Pancreas (tissue), 10 donors: ENCODE measurements at regions not wholly inside any gene's neighbourhood (a gene's known extent, or its start where the extent isn't known, plus 50 kb on each side); places are given as distances from the start of the nearest gene placed in this dataset.

Source experiments
- ATAC-seq, 4 donors: fragments of 200-7000 bp; cut with Tn5 transposase; one replicate each; pipeline versions ENCODE4 v1.8.0 to v1.9.1; 2020; ENCODE audit warnings: mild to moderate bottlenecking in 4 of 4, moderate library complexity in 4 of 4
- DNase-seq, 6 donors: peaks; one replicate each; pipeline ENCODE4 v3.0.0-alpha.2; 2020
- FAIRE-seq: peaks from 2 replicates; lab custom pipeline; 2012; peaks lifted over from hg19 to GRCh38; lab: Jason Lieb, UNC
- H3K27ac ChIP-seq, 4 donors: fragments of 200-600 bp; sonication (generic); 1 replicate in 3 of 4; 2 replicates in 1 of 4; pipeline versions ENCODE4 v1.5.0 to v1.8.0; 2020
- H3K27me3 ChIP-seq, 4 donors: fragments of 200-600 bp; one replicate each; pipeline ENCODE4 v1.8.0; 2021
- H3K36me3 ChIP-seq, 3 donors: fragments of 200-600 bp; sonication (generic) in 1 of 3; one replicate each; pipeline versions ENCODE4 v1.5.0 to v1.8.0; 2020 to 2021
- H3K4me1 ChIP-seq, 3 donors: fragments of 200-600 bp; one replicate each; pipeline ENCODE4 v1.8.0; 2021
- H3K4me3 ChIP-seq, 4 donors: fragments of 200-600 bp; sonication (generic) in 2 of 4; one replicate each; pipeline versions ENCODE4 v1.5.0 to v1.8.0; 2020 to 2021
- H3K9me3 ChIP-seq, 4 donors: fragments of 200-600 bp; one replicate each; pipeline ENCODE4 v1.8.0; 2021
- WGBS, 2 donors: extraction: QIAGEN DNeasy Blood & Tissue Kit; methylation state at CpG; one replicate each; pipeline ENCODE4 v1.1.7; 2013; 5-methylcytosine and 5-hydroxymethylcytosine counted together
- intact Hi-C, 3 donors: fragments of 100-400 bp; cut with DNase I; formaldehyde crosslinking; loops; one replicate each; pipeline versions ENCODE4 v1.11.1 to v1.14.2; 2022
- TF ChIP-seq, protein P1 (sequence below), 4 donors: fragments of 200-600 bp; sonication (generic) in 3 of 4; IDR thresholded peaks; one replicate each; pipeline versions ENCODE4 v1.5.0 to v1.8.0; 2021; ENCODE audit warnings: antibody characterized with exemption in 4 of 4
- donor health status: healthy with polysubstance abuse.
- donor health status: DM: no; HTN: no; CAD: no; lungs with moderate emphysema.
- donor health status: DM: no; HTN: no; CAD: no.
- donor health status: control.
- donor health status: control.
- donor health status: Bipolar disorder and iron deficiency.
- donor health status: DM: yes; HTN: yes; CAD: no.
- donor health status: DM: no; HTN: no; CAD: no.
- donor health status: DM: no; HTN: no; CAD: no.
- donor health status: DM: yes; HTN: yes; CAD: no.

DNA sequence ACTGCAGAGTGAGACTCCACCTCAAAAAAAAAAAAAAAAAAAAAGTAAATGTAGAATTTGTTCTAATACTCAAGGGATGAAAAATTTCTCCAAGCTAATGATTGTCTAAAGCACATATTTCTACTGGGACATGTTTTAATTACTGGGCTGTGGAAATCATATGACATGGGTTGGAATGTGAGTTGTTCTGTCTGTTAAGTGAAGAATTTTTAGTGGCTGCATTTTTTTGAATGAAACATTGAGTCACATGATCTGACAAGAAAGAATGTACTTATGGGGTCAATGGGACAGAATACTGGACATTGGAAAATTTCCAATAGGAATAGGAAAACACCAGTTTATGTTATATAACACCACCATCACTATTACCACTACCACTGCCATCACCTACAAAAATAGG is 123.8 kb upstream of the IVNS1ABP start:
- no peaks in the 10 kb centered on the region for H3K9me3 ChIP-seq
- H3K4me3 ChIP-seq: no peak overlapping the region
- FAIRE-seq (no peak), DNase-seq (no peak), ATAC-seq (peak; percentile 37 to 85 (median 70))
- TF ChIP-seq, protein P1, sequence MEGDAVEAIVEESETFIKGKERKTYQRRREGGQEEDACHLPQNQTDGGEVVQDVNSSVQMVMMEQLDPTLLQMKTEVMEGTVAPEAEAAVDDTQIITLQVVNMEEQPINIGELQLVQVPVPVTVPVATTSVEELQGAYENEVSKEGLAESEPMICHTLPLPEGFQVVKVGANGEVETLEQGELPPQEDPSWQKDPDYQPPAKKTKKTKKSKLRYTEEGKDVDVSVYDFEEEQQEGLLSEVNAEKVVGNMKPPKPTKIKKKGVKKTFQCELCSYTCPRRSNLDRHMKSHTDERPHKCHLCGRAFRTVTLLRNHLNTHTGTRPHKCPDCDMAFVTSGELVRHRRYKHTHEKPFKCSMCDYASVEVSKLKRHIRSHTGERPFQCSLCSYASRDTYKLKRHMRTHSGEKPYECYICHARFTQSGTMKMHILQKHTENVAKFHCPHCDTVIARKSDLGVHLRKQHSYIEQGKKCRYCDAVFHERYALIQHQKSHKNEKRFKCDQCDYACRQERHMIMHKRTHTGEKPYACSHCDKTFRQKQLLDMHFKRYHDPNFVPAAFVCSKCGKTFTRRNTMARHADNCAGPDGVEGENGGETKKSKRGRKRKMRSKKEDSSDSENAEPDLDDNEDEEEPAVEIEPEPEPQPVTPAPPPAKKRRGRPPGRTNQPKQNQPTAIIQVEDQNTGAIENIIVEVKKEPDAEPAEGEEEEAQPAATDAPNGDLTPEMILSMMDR (IDR thresholded peaks at IDR 0.05): no peak
- peak overlapping the region in 3 of 4 donors; percentile 33 to 63 (median 34) for H3K27ac ChIP-seq
- H3K27me3 ChIP-seq: no peaks in the 10 kb centered on the region
- H3K36me3 ChIP-seq: no peaks in the 10 kb centered on the region
- intact Hi-C loops: no loop called here
- H3K4me1 ChIP-seq: peaks cover 0 to 14% (median 0%) of the 10 kb centered on the region in 3 donors

DNA sequence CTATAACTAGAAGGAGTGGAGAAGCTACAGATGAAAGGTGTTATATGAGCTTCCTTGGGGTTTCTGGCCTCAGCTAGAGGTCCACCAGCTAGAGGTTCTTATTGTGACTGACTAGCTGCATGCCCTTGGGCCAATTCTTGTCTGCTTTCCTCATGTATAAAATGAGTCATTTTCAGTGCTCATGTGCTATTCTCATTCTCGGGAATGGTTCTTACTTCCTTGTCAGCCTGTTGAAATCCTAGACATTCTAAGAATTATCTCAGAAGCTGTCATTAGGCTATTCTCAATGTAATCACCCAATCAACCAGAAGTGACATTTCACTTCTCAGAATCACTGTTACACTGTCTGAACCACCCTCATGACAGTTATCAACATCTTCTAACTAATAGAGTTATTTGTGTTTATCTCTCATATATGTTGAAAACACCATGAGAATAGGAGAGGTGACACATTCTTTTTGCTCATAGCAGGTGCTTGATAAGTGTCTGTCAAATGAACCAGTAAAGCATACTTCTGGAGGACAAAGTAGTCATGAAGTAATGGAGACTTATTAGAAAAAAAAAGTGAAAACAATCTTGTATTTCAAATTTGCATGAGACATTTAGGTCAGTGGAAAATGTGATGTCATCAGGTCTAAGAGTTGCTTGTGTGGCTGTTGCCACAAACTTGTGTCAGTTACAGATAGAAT is 122.8 kb upstream of the IVNS1ABP start:
- FAIRE-seq (no peak), DNase-seq (no peak), ATAC-seq (peak in 3 of 4 donors; percentile 20 to 86 (median 53))
- TF ChIP-seq, protein P1 (IDR thresholded peaks at IDR 0.05): no peak
- Histone ChIP-seq H3K27ac (peak overlapping the region in 2 of 4 donors; percentile 31 to 34), H3K4me1 (peaks cover 0 to 14% (median 0%) of the 10 kb centered on the region in 3 donors), H3K36me3 (no peaks in the 10 kb centered on the region), H3K9me3 (no peaks in the 10 kb centered on the region), H3K27me3 (no peaks in the 10 kb centered on the region), H3K4me3 (no peak overlapping the region)
- intact Hi-C loops: no loop called here
- WGBS, 2 donors: 78 to 81% methylated on average over 1 of the region's 1 CpG

DNA sequence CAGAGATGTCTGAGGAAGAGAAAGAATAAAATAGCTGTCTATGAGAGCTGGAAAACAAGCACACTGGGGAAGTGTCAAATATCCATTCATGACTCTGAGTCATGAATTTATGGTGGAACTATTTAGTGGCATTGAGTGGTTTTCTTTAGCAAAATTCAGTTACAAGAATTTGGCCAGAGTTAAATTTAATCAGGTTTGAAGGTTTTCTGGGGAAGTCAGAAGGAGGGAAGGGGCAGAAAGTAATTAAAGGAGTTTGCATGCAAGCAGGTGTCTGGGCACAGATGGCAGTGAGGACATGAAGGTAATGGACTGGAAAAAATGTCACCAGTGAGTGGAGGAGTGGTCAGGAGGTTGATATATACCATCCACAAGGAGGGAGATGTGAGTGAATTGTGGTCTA is 121.9 kb upstream of the IVNS1ABP start:
- intact Hi-C loops: no loop called here
- no peaks in the 10 kb centered on the region for H3K9me3 ChIP-seq
- H3K36me3 ChIP-seq: no peaks in the 10 kb centered on the region
- FAIRE-seq: no peak
- no peak for DNase-seq
- peak overlapping the region in 1 of 4 donors; percentile 34 for H3K27ac ChIP-seq
- ATAC-seq: no peak
- H3K27me3 ChIP-seq: no peaks in the 10 kb centered on the region
- no peak overlapping the region for H3K4me3 ChIP-seq
- TF ChIP-seq, protein P1 (IDR thresholded peaks at IDR 0.05): no peak
- peaks cover 0 to 14% (median 0%) of the 10 kb centered on the region in 3 donors for H3K4me1 ChIP-seq

DNA sequence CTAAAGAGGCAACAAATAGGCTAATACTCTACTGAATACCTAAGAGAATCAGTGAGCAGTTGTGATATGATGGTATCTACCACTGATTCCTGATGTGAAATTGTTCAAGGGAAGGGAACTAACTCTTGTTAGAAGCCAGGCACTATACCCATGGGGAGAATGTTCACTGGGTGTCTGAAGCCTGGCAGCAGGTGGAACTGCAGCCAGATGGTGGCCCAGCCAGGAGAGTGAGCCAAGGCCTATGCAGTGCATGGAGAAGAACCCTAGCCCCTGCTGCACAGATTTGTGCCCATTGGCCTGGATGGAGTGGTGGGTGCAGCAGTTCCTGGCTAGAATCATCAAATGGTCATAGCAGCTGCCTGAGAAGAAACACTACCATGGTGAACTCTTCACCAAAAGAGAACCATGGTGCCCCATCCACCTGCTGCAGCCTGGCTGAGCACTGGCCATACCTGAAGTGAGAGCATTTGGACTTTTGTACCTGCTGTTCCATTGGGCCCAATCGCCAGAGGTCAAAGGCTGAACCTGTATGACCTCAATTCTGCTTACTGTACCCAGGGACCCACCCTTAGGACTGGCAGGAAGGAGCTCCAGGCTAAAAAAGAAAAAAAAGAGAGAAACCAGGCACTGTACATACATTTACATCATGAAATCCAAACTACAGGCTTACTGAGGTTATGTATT is 118.8 kb upstream of the IVNS1ABP start:
- intact Hi-C loops: no loop called here
- DNase-seq: no peak
- Histone ChIP-seq H3K4me1 (peaks cover 0 to 10% (median 0%) of the 10 kb centered on the region in 3 donors), H3K27me3 (no peaks in the 10 kb centered on the region), H3K36me3 (no peaks in the 10 kb centered on the region), H3K27ac (no peak overlapping the region), H3K4me3 (no peak overlapping the region), H3K9me3 (no peaks in the 10 kb centered on the region)
- no peak for ATAC-seq
- 68 to 83% methylated on average over 1 of the region's 1 CpG for WGBS, 2 donors
- TF ChIP-seq, protein P1 (IDR thresholded peaks at IDR 0.05): no peak
- no peak for FAIRE-seq

DNA sequence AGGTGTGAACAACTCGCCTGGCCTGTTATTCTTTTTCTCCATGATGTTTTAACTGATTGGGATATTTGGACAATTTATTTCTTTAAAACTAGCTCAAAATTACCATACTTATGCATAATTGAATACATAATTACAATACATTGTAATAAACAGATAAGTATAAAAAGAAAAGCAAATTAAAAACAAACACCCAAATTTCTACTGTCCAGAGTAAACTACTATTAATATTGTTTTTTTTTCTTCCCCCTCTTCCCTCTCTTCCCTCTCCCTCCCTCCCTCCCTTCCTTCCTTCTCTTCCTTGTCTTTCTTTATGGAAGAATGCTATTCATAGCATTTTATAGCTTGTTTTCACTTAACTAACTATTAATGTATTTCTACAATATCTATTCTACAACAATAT is 117.7 kb upstream of the IVNS1ABP start:
- TF ChIP-seq, protein P1 (IDR thresholded peaks at IDR 0.05): no peak
- H3K4me1 ChIP-seq: peaks cover 0 to 7% (median 0%) of the 10 kb centered on the region in 3 donors
- ATAC-seq: no peak
- no peak overlapping the region for H3K27ac ChIP-seq
- no peaks in the 10 kb centered on the region for H3K9me3 ChIP-seq
- 81 to 83% methylated on average over 1 of the region's 1 CpG for WGBS, 2 donors
- no peak overlapping the region for H3K4me3 ChIP-seq
- FAIRE-seq: no peak
- H3K27me3 ChIP-seq: no peaks in the 10 kb centered on the region
- H3K36me3 ChIP-seq: no peaks in the 10 kb centered on the region
- intact Hi-C loops: no loop called here
- DNase-seq: no peak
